AG09319 (cell line): ENCODE measurements at regions not wholly inside any gene's neighbourhood (a gene's known extent, or its start where the extent isn't known, plus 50 kb on each side); places are given as distances from the start of the nearest gene placed in this dataset.

Experiments used
- DNase-seq: peaks from one replicate; pipeline ENCODE4 v3.0.0-alpha.2; 2010; ENCODE audit warnings: low read depth; ENCODE audit errors: extremely low read depth
- TF ChIP-seq, protein P1 (sequence below): IDR thresholded peaks from 2 replicates; pipeline ENCODE4 v1.5.1; 2011; ENCODE audit warnings: low read depth, mild to moderate bottlenecking, inconsistent platforms, low read length, moderate library complexity

DNA sequence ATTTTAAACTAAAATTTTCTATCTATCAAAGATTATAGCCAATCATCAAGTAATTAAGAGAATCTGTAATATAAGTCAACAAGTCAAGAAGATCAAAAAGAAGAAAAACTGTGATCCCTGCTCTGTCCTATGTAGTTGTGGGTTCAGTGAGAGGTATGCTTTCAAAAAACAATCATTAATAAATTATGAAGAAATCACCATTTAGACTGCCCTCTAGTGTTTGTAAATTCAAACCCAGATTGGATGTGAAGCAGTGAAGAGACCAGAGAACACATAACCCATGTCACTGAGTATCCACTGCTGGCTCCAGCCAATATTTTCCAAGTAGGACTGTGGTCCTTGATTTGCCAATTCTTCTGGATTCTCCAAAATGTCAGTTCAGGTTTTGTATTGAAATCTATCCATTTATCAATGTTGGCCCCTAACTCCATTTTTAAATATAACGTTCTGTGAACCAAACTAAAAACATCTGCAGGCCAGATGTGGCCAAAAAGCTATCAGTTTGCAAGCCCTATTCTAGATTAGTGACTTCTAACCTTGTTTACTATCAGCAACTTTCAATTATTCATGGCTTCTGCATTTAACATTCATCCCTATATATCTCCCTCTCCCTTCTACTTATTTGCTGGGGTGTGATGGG, 467.5 kb upstream of the CXADR start:
- no peak for DNase-seq
- TF ChIP-seq, protein P1, sequence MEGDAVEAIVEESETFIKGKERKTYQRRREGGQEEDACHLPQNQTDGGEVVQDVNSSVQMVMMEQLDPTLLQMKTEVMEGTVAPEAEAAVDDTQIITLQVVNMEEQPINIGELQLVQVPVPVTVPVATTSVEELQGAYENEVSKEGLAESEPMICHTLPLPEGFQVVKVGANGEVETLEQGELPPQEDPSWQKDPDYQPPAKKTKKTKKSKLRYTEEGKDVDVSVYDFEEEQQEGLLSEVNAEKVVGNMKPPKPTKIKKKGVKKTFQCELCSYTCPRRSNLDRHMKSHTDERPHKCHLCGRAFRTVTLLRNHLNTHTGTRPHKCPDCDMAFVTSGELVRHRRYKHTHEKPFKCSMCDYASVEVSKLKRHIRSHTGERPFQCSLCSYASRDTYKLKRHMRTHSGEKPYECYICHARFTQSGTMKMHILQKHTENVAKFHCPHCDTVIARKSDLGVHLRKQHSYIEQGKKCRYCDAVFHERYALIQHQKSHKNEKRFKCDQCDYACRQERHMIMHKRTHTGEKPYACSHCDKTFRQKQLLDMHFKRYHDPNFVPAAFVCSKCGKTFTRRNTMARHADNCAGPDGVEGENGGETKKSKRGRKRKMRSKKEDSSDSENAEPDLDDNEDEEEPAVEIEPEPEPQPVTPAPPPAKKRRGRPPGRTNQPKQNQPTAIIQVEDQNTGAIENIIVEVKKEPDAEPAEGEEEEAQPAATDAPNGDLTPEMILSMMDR: peak; percentile 49

DNA sequence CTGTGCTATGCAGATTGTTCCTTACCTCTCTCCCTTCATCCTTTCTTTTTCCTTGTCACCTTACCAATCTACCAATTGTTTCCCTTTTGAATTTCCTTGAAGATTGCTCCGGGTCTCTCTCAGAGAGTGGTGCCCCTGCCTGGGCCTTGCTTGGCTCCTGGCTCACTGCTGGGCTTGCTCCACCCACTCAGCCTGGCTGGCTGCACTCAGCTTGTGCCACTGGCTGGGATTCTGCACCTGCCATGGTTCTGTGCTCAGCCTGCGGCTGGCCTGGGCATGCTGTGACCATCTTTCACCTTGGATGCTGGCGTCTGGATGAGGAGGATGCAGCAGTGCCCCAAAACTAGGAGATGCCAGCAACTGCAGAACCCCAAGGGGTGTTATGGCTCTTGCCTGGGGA, 463.9 kb upstream of the CXADR start:
- DNase-seq: no peak

DNA sequence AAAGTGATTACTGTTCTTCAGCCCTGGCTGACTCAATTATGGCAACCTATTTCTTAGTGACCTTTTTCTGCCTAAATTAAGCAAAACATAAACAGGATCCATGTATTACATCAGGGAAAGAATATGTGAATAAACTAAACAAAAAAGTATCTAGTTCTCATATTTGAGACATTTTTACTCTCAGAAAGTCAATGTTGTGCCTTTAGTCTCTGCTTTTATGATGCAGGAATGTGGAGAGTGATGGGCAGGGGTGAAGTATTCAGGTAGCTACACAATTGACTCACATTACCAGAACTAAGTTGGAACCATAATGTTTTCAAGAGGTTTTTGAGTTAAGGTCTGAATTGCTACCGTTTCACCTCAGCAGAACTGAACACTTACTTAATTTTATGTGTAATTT, 462.7 kb upstream of the CXADR start:
- no peak for DNase-seq
- TF ChIP-seq, protein P1: no peak

More for the DNA sequence above, 463.9 kb upstream of the CXADR start:
- TF ChIP-seq, protein P1: no peak

DNA sequence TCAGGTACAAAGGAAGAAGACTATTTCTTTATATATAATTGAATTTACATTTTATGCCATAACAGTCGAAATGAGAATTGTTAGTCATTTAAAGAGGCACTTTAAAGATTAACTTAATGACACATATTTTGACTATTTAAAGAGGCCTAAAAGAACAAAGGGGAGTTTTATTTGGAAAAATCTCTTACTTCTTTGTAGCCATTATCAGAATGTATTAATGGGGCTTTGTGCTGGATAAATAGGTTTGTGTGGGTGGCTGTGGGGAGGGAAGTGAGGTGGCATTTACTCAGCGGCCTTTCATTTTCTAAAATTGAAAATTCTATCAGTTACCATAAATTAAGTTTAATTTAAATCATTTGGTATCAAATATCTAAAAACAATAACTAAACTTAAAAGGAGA, 462.2 kb upstream of the CXADR start:
- no peak for DNase-seq
- TF ChIP-seq, protein P1: no peak

DNA sequence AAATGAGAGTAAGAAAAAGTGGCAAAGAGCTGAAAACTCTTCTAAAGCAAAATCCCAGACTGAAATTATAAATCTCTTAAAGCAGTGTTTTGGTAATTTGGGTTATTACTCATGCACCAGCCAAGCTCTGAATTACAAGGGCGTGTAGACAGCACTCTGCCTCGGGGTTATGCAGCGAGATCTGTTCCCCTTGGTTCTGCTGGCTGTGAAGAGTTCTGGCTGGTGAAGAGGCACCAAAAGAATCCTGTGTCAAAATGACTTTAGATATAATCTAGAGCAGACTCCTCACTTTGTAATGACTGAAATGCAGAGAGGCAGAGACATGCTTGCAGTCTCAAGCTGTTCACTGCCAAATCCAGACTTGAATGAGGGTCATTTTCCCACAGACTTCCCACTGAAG, 461.8 kb upstream of the CXADR start:
- TF ChIP-seq, protein P1: no peak
- DNase-seq: no peak

DNA sequence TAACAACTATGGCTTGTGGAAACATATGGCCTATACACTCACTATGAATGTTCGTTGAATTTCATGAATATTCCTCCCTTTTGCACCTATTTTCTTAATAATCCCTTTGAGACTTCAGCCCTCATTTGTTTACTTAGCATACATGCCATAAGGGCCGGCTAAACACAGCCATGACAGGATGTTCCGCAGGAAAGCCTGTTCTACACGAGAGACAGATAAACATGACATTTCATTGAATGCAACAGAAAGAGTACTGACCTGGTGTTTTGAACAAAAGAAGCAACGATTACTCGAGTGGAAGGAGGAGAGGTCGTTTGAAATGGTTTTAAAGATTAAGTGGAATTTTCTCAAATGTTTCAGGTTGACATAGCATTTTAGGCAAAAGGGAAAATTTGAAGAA, 459.5 kb upstream of the CXADR start:
- TF ChIP-seq, protein P1: no peak

DNA sequence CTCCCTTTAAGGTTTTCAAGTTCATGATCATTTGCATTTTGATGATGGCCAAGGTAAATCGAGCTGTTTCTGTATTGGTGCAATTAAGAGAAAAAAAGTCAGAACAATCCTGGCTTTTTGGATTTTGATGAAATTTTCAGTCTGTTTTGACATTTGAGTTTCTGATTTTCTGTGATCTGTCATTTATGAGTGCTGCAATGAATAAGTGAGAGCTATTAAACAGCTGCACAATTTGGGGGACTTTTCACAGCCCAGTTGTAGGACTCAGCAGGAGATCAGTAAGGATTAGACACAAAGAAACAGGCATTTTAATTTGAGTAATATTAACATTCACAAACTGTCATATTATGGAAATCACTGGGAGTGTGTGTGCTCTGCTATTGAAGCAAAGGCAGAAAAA, 452.9 kb upstream of the CXADR start:
- TF ChIP-seq, protein P1: no peak
- DNase-seq: no peak

More for the DNA sequence above, 459.5 kb upstream of the CXADR start:
- no peak for DNase-seq
